ENCODE measurements at regions not wholly inside any gene's neighbourhood (a gene's known extent, or its start where the extent isn't known, plus 50 kb on each side); places are given as distances from the start of the nearest gene placed in this dataset.

DNA sequence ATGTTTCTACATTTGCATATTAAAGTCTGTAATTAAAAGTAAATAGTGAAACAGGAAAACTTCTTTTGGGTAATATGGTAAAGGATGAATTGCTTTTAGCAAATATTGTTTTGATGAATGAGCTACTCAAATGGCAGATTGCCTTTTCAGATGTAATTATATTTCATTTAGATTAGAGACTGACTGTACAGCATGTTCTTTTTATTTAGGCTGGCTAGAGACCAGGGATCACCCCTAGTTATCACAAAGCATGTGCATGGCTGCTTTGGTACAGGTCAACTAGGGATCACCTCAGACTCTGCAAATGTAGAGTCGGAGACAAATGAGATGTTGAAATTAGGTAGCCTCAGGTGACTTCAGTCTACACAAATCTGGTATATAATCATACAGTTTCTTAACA is 214.9 kb upstream of the SEMA6A start:
- no peak for ATAC-seq
- Histone ChIP-seq H3K9me3 (replicated peaks; ENCODE audit: control insufficient read depth, insufficient read depth, low read length) (no peaks in the 10 kb centered on the region; the same call in 1 of the 3 replicates), H3K4me3 (no peak overlapping the region), H2AFZ (ENCODE audit: control insufficient read depth, low read depth, low read length) (no peak overlapping the region), H3K27ac (ENCODE audit: control insufficient read depth, insufficient read depth) (no peak overlapping the region), H3K4me1 (ENCODE audit: control insufficient read depth, insufficient read depth, low read length) (no peaks in the 10 kb centered on the region), H3K79me2 (ENCODE audit: control insufficient read depth, insufficient read depth, low read length) (no peaks in the 10 kb centered on the region), H3K4me2 (ENCODE audit: control insufficient read depth, insufficient read depth) (no peak overlapping the region), H3K27me3 (replicated peaks in 1 of 2; ENCODE audit: control insufficient read depth in 2 of 2, insufficient read depth in 2 of 2, low read length in 1 of 2) (no peaks in the 10 kb centered on the region), H4K20me1 (ENCODE audit: control insufficient read depth, insufficient read depth) (no peaks in the 10 kb centered on the region), H3K36me3 (ENCODE audit: control insufficient read depth in 2 of 2, insufficient read depth in 2 of 2, low read length in 1 of 2) (no peaks in the 10 kb centered on the region), H3K9ac (ENCODE audit: control insufficient read depth, insufficient read depth, low read length) (no peak overlapping the region)
- POLR2A ChIA-PET = no interaction called here
- TF ChIP-seq ZNF622 (IDR thresholded peaks at IDR 0.05) (no peak), SPI1 (IDR thresholded peaks at IDR 0.05; ENCODE audit: borderline replicate concordance, insufficient read depth, low read depth, low read length) (no peak), NFIC (IDR thresholded peaks at IDR 0.05; ENCODE audit: low read depth, low read length) (no peak), MTA2 (IDR thresholded peaks at IDR 0.05; ENCODE audit: low read depth) (no peak), BHLHE40 (IDR thresholded peaks at IDR 0.05; ENCODE audit: borderline replicate concordance in 1 of 2, low read depth in 2 of 2, low read length in 1 of 2) (no peak), BCL11A (IDR thresholded peaks at IDR 0.05; ENCODE audit: low read depth, low read length) (no peak), SMAD5 (IDR thresholded peaks at IDR 0.05; ENCODE audit: low read depth) (no peak), TCF7 (IDR thresholded peaks at IDR 0.05; ENCODE audit: borderline replicate concordance) (no peak)
- TF ChIP-seq, protein P1, sequence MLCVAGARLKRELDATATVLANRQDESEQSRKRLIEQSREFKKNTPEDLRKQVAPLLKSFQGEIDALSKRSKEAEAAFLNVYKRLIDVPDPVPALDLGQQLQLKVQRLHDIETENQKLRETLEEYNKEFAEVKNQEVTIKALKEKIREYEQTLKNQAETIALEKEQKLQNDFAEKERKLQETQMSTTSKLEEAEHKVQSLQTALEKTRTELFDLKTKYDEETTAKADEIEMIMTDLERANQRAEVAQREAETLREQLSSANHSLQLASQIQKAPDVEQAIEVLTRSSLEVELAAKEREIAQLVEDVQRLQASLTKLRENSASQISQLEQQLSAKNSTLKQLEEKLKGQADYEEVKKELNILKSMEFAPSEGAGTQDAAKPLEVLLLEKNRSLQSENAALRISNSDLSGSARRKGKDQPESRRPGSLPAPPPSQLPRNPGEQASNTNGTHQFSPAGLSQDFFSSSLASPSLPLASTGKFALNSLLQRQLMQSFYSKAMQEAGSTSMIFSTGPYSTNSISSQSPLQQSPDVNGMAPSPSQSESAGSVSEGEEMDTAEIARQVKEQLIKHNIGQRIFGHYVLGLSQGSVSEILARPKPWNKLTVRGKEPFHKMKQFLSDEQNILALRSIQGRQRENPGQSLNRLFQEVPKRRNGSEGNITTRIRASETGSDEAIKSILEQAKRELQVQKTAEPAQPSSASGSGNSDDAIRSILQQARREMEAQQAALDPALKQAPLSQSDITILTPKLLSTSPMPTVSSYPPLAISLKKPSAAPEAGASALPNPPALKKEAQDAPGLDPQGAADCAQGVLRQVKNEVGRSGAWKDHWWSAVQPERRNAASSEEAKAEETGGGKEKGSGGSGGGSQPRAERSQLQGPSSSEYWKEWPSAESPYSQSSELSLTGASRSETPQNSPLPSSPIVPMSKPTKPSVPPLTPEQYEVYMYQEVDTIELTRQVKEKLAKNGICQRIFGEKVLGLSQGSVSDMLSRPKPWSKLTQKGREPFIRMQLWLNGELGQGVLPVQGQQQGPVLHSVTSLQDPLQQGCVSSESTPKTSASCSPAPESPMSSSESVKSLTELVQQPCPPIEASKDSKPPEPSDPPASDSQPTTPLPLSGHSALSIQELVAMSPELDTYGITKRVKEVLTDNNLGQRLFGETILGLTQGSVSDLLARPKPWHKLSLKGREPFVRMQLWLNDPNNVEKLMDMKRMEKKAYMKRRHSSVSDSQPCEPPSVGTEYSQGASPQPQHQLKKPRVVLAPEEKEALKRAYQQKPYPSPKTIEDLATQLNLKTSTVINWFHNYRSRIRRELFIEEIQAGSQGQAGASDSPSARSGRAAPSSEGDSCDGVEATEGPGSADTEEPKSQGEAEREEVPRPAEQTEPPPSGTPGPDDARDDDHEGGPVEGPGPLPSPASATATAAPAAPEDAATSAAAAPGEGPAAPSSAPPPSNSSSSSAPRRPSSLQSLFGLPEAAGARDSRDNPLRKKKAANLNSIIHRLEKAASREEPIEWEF (IDR thresholded peaks at IDR 0.05; ENCODE audit: insufficient replicate concordance, low read depth, low read length) = no peak
- TF ChIP-seq, protein P2, sequence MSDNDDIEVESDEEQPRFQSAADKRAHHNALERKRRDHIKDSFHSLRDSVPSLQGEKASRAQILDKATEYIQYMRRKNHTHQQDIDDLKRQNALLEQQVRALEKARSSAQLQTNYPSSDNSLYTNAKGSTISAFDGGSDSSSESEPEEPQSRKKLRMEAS (IDR thresholded peaks at IDR 0.05; ENCODE audit: low read depth, low read length) = no peak
- no TSS peak for BruUV-seq (replicated peaks)
- in situ Hi-C loops (cut with MboI) (no loop called here), intact Hi-C loops (cut with micrococcal nuclease; ENCODE audit: unreplicated experiment) (no loop called here)
- WGBS (ENCODE audit: insufficient coverage, insufficient replicate concordance, low lambda C conversion rate, missing lambda C conversion rate) = 92% methylated on average over 1 of the region's 1 CpG
- RAD21 ChIA-PET (ENCODE audit: unreplicated experiment) = no interaction called here
- CTCF ChIA-PET = no interaction called here
- FAIRE-seq = no peak
- SMC1A ChIA-PET (ENCODE audit: uncharacterized antibody, unreplicated experiment) = interaction anchor here (2.6 kb wide), 1 partner anchor 11 kb away, joined by 8 read pairs; no protein-coding TSS in a partner anchor
- no peak for DNase-seq (ENCODE audit: low read depth, low spot score)

Measured in GM12878 (cell line).